Occipital lobe (tissue), 1 donor: ENCODE measurements at regions not wholly inside any gene's neighbourhood (a gene's known extent, or its start where the extent isn't known, plus 50 kb on each side); places are given as distances from the start of the nearest gene placed in this dataset.

ENCODE experiments used
- DNase-seq: peaks from one replicate; lab custom pipeline; 2025; lab: John Stamatoyannopoulos, UW

- DNase-seq = no peak
These were observed 1158.5 kb downstream of the PCDH9 start for GRCh38 chr13:66071608-66072007.

GRCh38 chr13:66071029-66071428, 1159.1 kb downstream of the PCDH9 start:
- no peak for DNase-seq

DNA sequence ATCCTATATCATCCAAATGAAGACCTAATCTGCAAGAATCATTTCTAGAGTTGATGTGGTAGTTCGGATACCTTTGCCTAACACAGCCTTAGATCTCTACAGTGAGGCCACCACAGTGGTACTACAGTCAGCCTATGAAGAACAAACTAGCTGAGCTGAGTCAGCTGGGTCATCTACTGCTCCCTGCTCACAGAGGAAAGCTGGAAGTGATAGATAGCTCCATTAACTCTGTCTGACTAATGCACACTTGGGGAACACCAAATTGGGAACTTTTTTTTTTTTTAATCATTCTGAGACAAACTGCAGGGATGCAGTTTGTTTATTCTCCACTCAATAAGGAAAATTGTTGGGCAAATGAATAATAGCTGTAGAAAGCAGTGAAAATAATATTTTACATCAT, 1160.6 kb downstream of the PCDH9 start:
- DNase-seq = no peak

- DNase-seq = no peak
These were observed 1161.5 kb downstream of the PCDH9 start for GRCh38 chr13:66068683-66069082.

DNA sequence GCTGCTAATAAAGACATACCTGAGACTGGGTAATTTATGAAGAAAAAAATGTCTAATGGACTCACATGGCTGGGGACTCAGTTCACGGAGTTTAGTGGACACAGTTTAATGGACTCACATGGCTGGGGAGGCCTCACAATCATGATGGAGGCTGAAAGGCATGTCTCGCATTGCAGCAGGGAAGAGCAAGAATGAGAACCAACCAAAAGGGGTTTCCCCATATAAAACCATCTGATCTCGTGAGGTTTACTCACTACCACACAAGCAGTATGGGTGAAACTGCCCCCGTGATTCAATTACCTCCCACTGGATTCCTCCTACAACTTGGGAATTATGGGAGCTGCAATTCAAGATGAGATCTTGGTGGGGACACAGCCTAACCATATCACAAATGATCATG, 1181.2 kb downstream of the PCDH9 start:
- DNase-seq = no peak

GRCh38 chr13:66040506-66040905, 1189.6 kb downstream of the PCDH9 start:
- DNase-seq = no peak

GRCh38 chr13:66037096-66037495, 1193.0 kb downstream of the PCDH9 start:
- no peak for DNase-seq

DNA sequence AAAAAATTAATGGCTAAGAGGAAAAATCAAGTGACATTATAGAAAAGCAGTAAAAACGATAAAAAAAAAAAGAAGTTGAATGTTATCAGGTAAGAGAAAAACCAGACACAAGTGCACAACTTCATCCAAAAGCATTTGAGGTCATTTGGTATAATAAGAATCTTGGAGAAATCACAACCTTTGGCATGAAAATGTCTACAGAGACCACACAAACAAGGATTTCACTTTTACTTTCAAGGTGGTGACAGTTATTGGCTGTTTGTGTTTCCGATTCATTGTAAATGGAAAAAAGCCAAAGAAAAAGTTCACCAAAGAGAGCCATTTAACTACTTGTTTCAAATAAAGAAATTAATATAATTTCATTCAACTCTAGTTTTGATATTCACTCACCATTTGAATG, 1193.5 kb downstream of the PCDH9 start:
- DNase-seq = no peak

GRCh38 chr13:66036024-66036614, 1194.0 kb downstream of the PCDH9 start:
- no peak for DNase-seq

GRCh38 chr13:66033924-66034323, 1196.2 kb downstream of the PCDH9 start:
- no peak for DNase-seq

GRCh38 chr13:66021846-66022245, 1208.3 kb downstream of the PCDH9 start:
- no peak for DNase-seq

DNA sequence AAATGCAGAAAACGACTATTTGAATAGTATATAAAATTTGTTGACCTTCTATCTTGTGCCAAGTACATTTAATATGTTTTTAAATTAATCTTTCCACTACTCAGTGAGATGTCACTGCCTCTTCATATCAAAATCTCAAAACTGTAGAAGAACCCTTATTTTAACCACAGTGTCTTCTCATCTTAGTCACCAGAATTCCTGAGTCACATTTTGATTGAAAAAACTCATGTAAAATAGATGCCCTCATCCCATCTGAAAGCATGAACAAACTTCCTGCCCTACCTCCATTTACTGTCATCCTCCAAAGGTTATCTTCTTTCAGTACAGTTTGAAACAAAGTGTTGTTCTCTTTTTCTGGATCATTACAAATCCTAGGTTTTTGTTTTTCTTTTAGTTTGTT, 1215.4 kb downstream of the PCDH9 start:
- DNase-seq = no peak

- DNase-seq = no peak
These were observed 1220.9 kb downstream of the PCDH9 start for GRCh38 chr13:66009241-66009640.

GRCh38 chr13:66003558-66003957, 1226.6 kb downstream of the PCDH9 start:
- DNase-seq = no peak

DNA sequence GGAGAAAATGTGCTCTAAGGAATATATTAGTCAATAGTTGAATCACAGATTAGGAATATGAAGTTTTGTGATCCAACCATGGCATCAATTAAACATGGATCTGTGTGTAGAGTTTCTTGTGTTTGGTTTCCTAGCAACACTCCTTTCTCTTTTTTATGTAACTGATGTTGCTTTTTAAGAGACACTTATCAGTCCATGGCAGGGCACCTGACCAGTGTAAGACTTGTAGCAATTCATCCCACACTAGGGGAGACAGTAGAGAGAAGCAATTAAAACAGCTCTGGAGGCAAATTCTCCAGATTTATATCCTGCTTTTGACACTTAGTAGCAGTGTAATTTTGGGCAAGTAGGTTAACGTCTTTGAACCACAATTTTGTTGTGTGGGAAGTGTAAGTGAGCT, 1229.0 kb downstream of the PCDH9 start:
- no peak for DNase-seq

- DNase-seq = no peak
These were observed 1230.7 kb downstream of the PCDH9 start for GRCh38 chr13:65999411-65999810.

DNA sequence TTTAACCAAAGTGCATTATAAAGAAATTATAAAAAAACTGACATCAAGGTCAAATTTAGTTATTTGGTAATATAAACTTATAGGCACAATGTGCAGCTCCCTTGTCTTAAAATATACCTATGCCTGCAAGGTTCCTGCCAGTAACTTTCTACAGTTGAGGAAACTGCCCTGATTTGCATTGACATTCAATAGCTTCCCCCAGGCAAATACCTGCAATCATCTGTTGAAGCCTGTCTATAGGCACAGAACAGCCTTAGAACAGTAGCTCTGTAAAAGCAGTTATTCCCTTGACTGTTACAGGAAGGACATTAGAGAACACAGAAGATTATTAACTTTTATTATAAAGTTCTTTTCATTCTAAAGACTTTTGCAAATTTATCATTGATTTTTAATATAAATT, 1239.5 kb downstream of the PCDH9 start:
- DNase-seq = no peak

DNA sequence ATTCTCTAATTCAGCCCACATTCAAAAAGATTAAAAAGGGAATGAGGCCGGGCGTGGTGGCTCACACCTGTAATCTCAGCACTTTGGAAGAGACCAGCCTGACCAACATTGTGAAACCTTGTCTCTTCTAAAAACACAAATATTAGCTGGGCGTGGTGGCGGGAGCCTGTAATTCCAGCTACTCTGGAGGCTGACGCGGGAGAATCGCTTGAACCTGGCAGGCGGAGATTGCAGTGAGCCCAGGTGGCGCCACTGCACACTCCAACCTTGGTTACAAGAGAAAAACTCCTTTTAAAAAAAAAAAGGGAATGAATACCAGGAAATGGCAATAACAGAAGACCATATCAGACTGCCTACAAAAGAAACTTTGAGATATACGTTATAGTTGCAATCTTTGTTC, 1244.5 kb downstream of the PCDH9 start:
- DNase-seq = no peak

DNA sequence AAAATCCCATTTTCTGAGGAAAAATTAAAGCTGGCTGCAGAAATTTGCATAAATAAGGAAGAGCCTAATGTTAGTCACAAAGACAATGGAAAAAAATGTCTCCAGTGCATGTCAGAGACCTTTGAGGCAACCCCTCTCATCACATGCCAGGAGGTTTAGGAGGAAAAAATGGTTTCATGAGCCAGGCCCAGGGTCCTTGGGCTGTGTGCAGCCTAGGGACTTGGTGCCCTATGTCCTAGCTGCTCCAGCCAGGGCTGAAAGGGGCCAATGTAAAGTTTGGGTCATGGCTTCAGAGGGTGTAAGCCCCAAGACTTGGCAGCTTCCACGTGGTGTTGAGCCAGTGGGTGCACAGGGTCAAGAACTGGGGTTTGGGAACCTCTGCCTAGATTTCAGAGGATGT, 1252.6 kb downstream of the PCDH9 start:
- DNase-seq = no peak

DNA sequence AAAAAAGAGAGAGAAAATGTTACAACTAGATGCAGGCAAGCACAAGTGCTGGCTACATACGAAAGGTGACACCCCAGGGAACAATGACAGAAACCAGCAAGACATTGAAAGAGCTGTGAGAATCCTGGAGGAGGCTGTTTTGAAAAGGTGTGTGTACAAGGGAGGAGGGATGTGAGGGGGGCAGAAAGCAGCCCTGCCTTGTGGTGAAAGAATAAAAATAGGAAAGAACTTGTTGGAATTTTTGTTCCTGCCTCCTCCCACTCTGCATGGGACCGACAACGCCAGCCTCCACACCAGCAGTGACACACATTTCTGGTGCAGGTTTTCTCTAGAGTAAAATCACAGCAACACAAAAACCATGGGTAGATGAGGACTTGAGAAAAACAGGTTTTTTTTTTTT, 1258.6 kb downstream of the PCDH9 start:
- peak; percentile 34 for DNase-seq

DNA sequence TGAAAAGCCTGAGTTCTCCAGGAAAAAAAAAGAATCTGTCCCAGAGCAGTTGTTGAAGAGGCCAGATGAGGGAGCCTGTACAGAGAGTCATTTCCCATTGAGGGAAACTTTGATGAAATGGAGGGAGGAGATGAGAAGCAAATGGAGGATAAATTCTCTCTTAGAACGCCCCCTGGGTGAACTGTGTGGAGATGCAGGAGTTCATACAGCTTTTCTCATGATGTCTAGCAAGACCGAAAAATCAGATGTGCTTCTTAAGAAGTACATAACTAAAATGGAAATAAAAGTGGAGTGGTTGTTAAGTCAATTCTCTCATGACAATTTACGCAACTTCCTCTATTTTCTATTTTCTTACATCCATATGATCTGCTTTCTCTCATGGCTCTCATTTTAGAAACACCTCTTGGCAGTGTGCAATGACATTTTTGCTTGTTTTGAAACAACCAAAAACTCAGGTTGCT, 1263.1 kb downstream of the PCDH9 start:
- DNase-seq = no peak

DNA sequence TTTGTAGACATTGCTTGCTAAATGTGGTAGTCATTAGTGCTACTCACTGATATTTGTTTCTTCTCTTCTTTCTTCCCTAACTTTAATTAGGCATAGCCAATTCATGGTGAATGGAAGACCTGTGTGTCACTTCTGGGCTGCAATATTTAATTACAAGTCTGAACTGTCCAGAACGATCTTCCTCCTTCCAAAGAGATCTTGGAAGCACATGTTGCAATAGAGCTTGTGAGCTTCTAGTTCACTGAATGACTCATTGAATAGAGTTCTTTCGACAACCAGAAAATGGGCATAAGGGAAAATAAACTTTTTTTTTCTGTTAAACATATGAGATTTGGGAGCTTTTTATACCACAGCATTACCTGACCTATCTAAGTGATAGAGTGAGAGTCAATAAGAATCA, 1264.6 kb downstream of the PCDH9 start:
- no peak for DNase-seq

DNA sequence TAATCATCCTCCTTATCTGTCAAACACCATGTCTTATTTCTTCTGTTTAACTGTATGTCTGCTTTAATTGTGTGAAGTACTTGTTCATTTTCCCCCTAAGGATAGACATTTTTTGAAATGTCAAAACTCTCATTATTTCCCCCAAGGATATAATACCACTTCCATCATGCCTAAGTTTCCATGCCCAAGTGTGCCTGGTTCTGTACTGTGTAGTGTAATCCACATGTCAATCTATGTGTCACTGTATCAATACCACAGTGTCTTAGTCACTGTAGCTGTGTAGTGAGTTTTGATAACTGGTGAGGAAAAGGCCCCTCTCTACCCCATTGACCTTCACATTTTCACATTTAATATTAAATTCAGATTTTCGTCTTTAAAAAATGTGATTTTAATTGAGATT, 1265.5 kb downstream of the PCDH9 start:
- DNase-seq = no peak

DNA sequence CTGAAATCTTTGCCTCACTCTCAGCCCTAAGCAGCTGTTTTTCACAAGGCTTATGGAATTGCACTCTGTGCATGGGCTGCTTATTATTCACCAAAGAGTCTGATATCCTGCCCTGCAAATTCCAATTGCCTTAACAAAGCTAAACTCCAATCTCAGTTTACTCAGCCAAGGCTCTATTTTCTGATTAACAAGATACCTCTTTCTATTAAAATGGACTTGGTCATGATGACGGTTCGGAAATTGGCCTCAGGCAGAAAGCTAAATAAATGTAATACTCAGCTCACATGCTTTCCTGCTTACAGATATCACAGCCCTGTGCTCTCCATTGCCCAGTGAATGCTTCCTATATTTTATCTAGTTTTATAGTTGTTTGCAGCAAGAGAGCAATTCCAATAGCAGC, 1270.8 kb downstream of the PCDH9 start:
- no peak for DNase-seq
